Stimulated activated naive B cell treated with anti-CD40 and anti-IgM and Interleukin-4, amounts not matched to agents 10 μg/mL and 1 μg/mL and 100 μg/mL, for 72 hours (primary cell): ENCODE measurements at regions not wholly inside any gene's neighbourhood (a gene's known extent, or its start where the extent isn't known, plus 50 kb on each side); places are given as distances from the start of the nearest gene placed in this dataset.
A peak's percentile ranks its signal among the peaks of the same experiment; 100 is the strongest.
"Not testable (repeated sequence)": the region's sequence is repeated elsewhere in the genome, so short reads cannot be mapped to it uniquely, and the experiment has no call there.

Source experiments
- ATAC-seq, 2 donors: fragments of 150-1000 bp; cut with Tn5 transposase; replicated peaks; 2 replicates each; pipeline ENCODE4 v1.10.0; 2021; ENCODE audit warnings: moderate library complexity in 1 of 2
- DNase-seq: peaks from one replicate; pipeline ENCODE4 v3.0.0; 2021
- H3K27ac Mint-ChIP-seq: one replicate; pipeline ENCODE4 v1.8.0; 2022; ENCODE audit warnings: mild to moderate bottlenecking, mixed read lengths
- H3K27me3 Mint-ChIP-seq, 2 donors: one replicate each; pipeline ENCODE4 v1.8.0; 2022; ENCODE audit warnings: mixed read lengths in 2 of 2
- H3K36me3 Mint-ChIP-seq, 2 donors: one replicate each; pipeline ENCODE4 v1.8.0; 2022; ENCODE audit warnings: mixed read lengths in 2 of 2, mild to moderate bottlenecking in 1 of 2
- H3K4me1 Mint-ChIP-seq, 2 donors: one replicate each; pipeline ENCODE4 v1.8.0; 2022; ENCODE audit warnings: mixed read lengths in 2 of 2, mild to moderate bottlenecking in 1 of 2
- H3K4me3 Mint-ChIP-seq, 2 donors: one replicate each; pipeline ENCODE4 v1.8.0; 2022; ENCODE audit warnings: mild to moderate bottlenecking in 2 of 2, mixed read lengths in 2 of 2, moderate library complexity in 1 of 2
- H3K9me3 Mint-ChIP-seq, 2 donors: one replicate each; pipeline ENCODE4 v1.8.0; 2022; ENCODE audit warnings: mixed read lengths in 2 of 2, mild to moderate bottlenecking in 1 of 2

GRCh38 chr10:108360187-108360586 is 1195.7 kb upstream of the SORCS1 start:
- Mint-ChIP-seq H3K4me1 (no peaks in the 10 kb centered on the region), H3K9me3 (peaks cover 7 to 8% of the 10 kb centered on the region in 2 donors), H3K4me3 (no peak overlapping the region), H3K27ac (no peak overlapping the region), H3K36me3 (no peaks in the 10 kb centered on the region), H3K27me3 (no peaks in the 10 kb centered on the region)
- DNase-seq (no peak), ATAC-seq (no peak)

- no peaks in the 10 kb centered on the region for H3K4me1 Mint-ChIP-seq
- no peaks in the 10 kb centered on the region for H3K27me3 Mint-ChIP-seq
- H3K27ac Mint-ChIP-seq = no peak overlapping the region
- peaks cover 7 to 8% of the 10 kb centered on the region in 2 donors for H3K9me3 Mint-ChIP-seq
- no peak for DNase-seq
- no peak overlapping the region for H3K4me3 Mint-ChIP-seq
- H3K36me3 Mint-ChIP-seq = no peaks in the 10 kb centered on the region
- ATAC-seq = peak; percentile 31 to 45
Observed at GRCh38 chr10:108358912-108359311, 1194.4 kb upstream of the SORCS1 start.

- Mint-ChIP-seq H3K36me3 (no peaks in the 10 kb centered on the region), H3K27me3 (no peaks in the 10 kb centered on the region), H3K4me1 (no peaks in the 10 kb centered on the region), H3K4me3 (no peak overlapping the region), H3K27ac (no peak overlapping the region), H3K9me3 (peaks cover 0 to 2% of the 10 kb centered on the region in 2 donors)
- DNase-seq = no peak
- ATAC-seq = no peak
Observed at GRCh38 chr10:108352771-108353170, 1188.3 kb upstream of the SORCS1 start.

GRCh38 chr10:108348215-108348614 is 1183.7 kb upstream of the SORCS1 start:
- Mint-ChIP-seq H3K4me3 (no peak overlapping the region), H3K27me3 (no peaks in the 10 kb centered on the region), H3K36me3 (no peaks in the 10 kb centered on the region)

GRCh38 chr10:108346066-108346465 is 1181.6 kb upstream of the SORCS1 start:
- no peaks in the 10 kb centered on the region for H3K4me1 Mint-ChIP-seq
- H3K4me3 Mint-ChIP-seq = no peak overlapping the region
- ATAC-seq (no peak), DNase-seq (no peak)
- H3K36me3 Mint-ChIP-seq = no peaks in the 10 kb centered on the region
- peaks cover 3 to 4% of the 10 kb centered on the region in 2 donors for H3K9me3 Mint-ChIP-seq
- no peaks in the 10 kb centered on the region for H3K27me3 Mint-ChIP-seq
- H3K27ac Mint-ChIP-seq = no peak overlapping the region

More at GRCh38 chr10:108348215-108348614, 1183.7 kb upstream of the SORCS1 start:
- no peak overlapping the region for H3K27ac Mint-ChIP-seq
- no peaks in the 10 kb centered on the region for H3K4me1 Mint-ChIP-seq
- H3K9me3 Mint-ChIP-seq = no peaks in the 10 kb centered on the region
- DNase-seq = no peak
- no peak for ATAC-seq

- Mint-ChIP-seq H3K4me1 (no peaks in the 10 kb centered on the region), H3K27ac (no peak overlapping the region), H3K9me3 (peaks cover 8 to 9% of the 10 kb centered on the region in 2 donors), H3K27me3 (no peaks in the 10 kb centered on the region), H3K4me3 (no peak overlapping the region), H3K36me3 (no peaks in the 10 kb centered on the region)
- DNase-seq (no peak), ATAC-seq (no peak)
Observed at GRCh38 chr10:108338146-108338545, 1173.6 kb upstream of the SORCS1 start.

GRCh38 chr10:108336836-108337235 is 1172.3 kb upstream of the SORCS1 start:
- Mint-ChIP-seq H3K4me1 (no peaks in the 10 kb centered on the region), H3K27ac (no peak overlapping the region), H3K4me3 (no peak overlapping the region), H3K36me3 (no peaks in the 10 kb centered on the region), H3K27me3 (no peaks in the 10 kb centered on the region), H3K9me3 (peaks cover 8% of the 10 kb centered on the region in 2 donors)
- DNase-seq (no peak), ATAC-seq (no peak)

- H3K9me3 Mint-ChIP-seq = peaks cover 0 to 3% of the 10 kb centered on the region in 2 donors
- no peak for ATAC-seq
- H3K4me3 Mint-ChIP-seq = no peak overlapping the region
- no peaks in the 10 kb centered on the region for H3K4me1 Mint-ChIP-seq
- no peak for DNase-seq
- H3K27ac Mint-ChIP-seq = no peak overlapping the region
- H3K36me3 Mint-ChIP-seq = no peaks in the 10 kb centered on the region
- H3K27me3 Mint-ChIP-seq = no peaks in the 10 kb centered on the region
Observed at GRCh38 chr10:108327706-108328105, 1163.2 kb upstream of the SORCS1 start.

GRCh38 chr10:108323274-108323798 is 1158.8 kb upstream of the SORCS1 start:
- Mint-ChIP-seq H3K27ac (no peak overlapping the region), H3K4me3 (no peak overlapping the region), H3K4me1 (no peaks in the 10 kb centered on the region), H3K36me3 (no peaks in the 10 kb centered on the region), H3K27me3 (no peaks in the 10 kb centered on the region), H3K9me3 (peaks cover 0 to 2% of the 10 kb centered on the region in 2 donors)
- ATAC-seq (no peak), DNase-seq (no peak)

- DNase-seq (no peak), ATAC-seq (no peak)
- Mint-ChIP-seq H3K27me3 (no peaks in the 10 kb centered on the region), H3K9me3 (peaks cover 0 to 2% of the 10 kb centered on the region in 2 donors), H3K27ac (no peak overlapping the region), H3K4me3 (no peak overlapping the region), H3K4me1 (no peaks in the 10 kb centered on the region), H3K36me3 (no peaks in the 10 kb centered on the region)
Observed at GRCh38 chr10:108319434-108320222, 1155.1 kb upstream of the SORCS1 start.

- not testable (repeated sequence) for DNase-seq, ATAC-seq, H3K9me3 Mint-ChIP-seq, H3K36me3 Mint-ChIP-seq, H3K27me3 Mint-ChIP-seq, H3K4me1 Mint-ChIP-seq, H3K27ac Mint-ChIP-seq, H3K4me3 Mint-ChIP-seq
Observed at GRCh38 chr10:108315636-108316035, 1151.1 kb upstream of the SORCS1 start.

GRCh38 chr10:108307925-108308312 is 1143.4 kb upstream of the SORCS1 start:
- Mint-ChIP-seq H3K9me3 (peaks cover 4% of the 10 kb centered on the region in 2 donors), H3K4me3 (no peak overlapping the region), H3K27ac (no peak overlapping the region), H3K27me3 (no peaks in the 10 kb centered on the region), H3K36me3 (no peaks in the 10 kb centered on the region), H3K4me1 (no peaks in the 10 kb centered on the region)
- no peak for DNase-seq
- ATAC-seq = no peak

GRCh38 chr10:108307250-108307924 is 1142.9 kb upstream of the SORCS1 start:
- ATAC-seq = no peak

GRCh38 chr10:108303149-108303548 is 1138.6 kb upstream of the SORCS1 start:
- Mint-ChIP-seq H3K27me3 (no peaks in the 10 kb centered on the region), H3K4me1 (no peaks in the 10 kb centered on the region), H3K9me3 (peaks cover 4% of the 10 kb centered on the region in 2 donors), H3K36me3 (no peaks in the 10 kb centered on the region), H3K27ac (no peak overlapping the region), H3K4me3 (no peak overlapping the region)
- ATAC-seq (no peak), DNase-seq (no peak)

More at GRCh38 chr10:108307250-108307924, 1142.9 kb upstream of the SORCS1 start:
- Mint-ChIP-seq H3K9me3 (peaks cover 4% of the 10 kb centered on the region in 2 donors), H3K27me3 (no peaks in the 10 kb centered on the region), H3K36me3 (no peaks in the 10 kb centered on the region), H3K4me3 (no peak overlapping the region), H3K4me1 (no peaks in the 10 kb centered on the region), H3K27ac (no peak overlapping the region)
- DNase-seq = no peak

- H3K27me3 Mint-ChIP-seq = no peaks in the 10 kb centered on the region
- H3K27ac Mint-ChIP-seq = no peak overlapping the region
- ATAC-seq = no peak
- H3K36me3 Mint-ChIP-seq = no peaks in the 10 kb centered on the region
- no peak for DNase-seq
- H3K9me3 Mint-ChIP-seq = peaks cover 4 to 6% of the 10 kb centered on the region in 2 donors
- H3K4me1 Mint-ChIP-seq = no peaks in the 10 kb centered on the region
- no peak overlapping the region for H3K4me3 Mint-ChIP-seq
Observed at GRCh38 chr10:108301002-108301401, 1136.5 kb upstream of the SORCS1 start.
